HepG2 (cell line): ENCODE measurements at regions not wholly inside any gene's neighbourhood (a gene's known extent, or its start where the extent isn't known, plus 50 kb on each side); places are given as distances from the start of the nearest gene placed in this dataset.

Source experiments
- ATAC-seq: fragments of 200-7000 bp; cut with Tn5 transposase; 3 replicates; pipeline ENCODE4 v1.9.1; 2020; ENCODE audit warnings: mild to moderate bottlenecking, moderate library complexity
- BruUV-seq: library from RNA; stranded (reverse); fragments of 400-500 nt; replicated peaks from 2 replicates; lab custom pipeline; 2021; lab: Mats Ljungman, UMichigan
- CTCF ChIA-PET: fragments of 300-600 bp; formaldehyde crosslinking; extraction: SDS; loops from one replicate; lab custom pipeline; 2021; ENCODE audit warnings: low total read pairs, inconsistent platforms, low intra/inter-chr PET ratio; lab: Yijun Ruan, JAX
- POLR2A ChIA-PET: fragments of 350-600 bp; sonication (Branson Sonifier 250); formaldehyde crosslinking; loops from one replicate; lab custom pipeline; 2020; ENCODE audit warnings: antibody characterized with exemption, inconsistent platforms; lab: Yijun Ruan, JAX
- DNase-seq: peaks from one replicate; pipeline ENCODE4 v3.0.0-alpha.2; 2015; ENCODE audit warnings: low spot score
- FAIRE-seq: peaks from 3 replicates; lab custom pipeline; 2011; peaks lifted over from hg19 to GRCh38; lab: Jason Lieb, UNC
- H2AFZ ChIP-seq: one replicate; pipeline ENCODE4 v1.6.1; 2011; ENCODE audit warnings: low read length, inconsistent platforms
- H3K27ac ChIP-seq: fragments of 300-600 bp; 3 replicates; pipeline ENCODE4 v1.8.0; 2011; ENCODE audit warnings: mixed run types, mild to moderate bottlenecking, mixed read lengths, low read length, inconsistent platforms; ENCODE audit not compliant: insufficient read depth; ENCODE audit errors: extremely low read length
- H3K27me3 ChIP-seq, 2 experiments: fragments of 200-600 bp in 1 of 2; 2 replicates in 1 of 2; 3 replicates in 1 of 2; pipeline versions ENCODE4 v1.6.0 to v1.8.0; 2011; ENCODE audit warnings: low read length in 2 of 2, mild to moderate bottlenecking in 2 of 2, moderate library complexity in 2 of 2, inconsistent platforms in 1 of 2; ENCODE audit not compliant: insufficient read depth in 2 of 2, control insufficient read depth in 1 of 2
- H3K36me3 ChIP-seq, 2 experiments: fragments of 200-600 bp in 1 of 2; replicated peaks in 1 of 2; 2 replicates in 1 of 2; 3 replicates in 1 of 2; pipeline versions ENCODE4 v1.5.1 to v1.8.0; 2011; ENCODE audit warnings: low read length in 2 of 2, inconsistent platforms in 1 of 2; ENCODE audit not compliant: insufficient read depth in 2 of 2, control insufficient read depth in 1 of 2
- H3K4me1 ChIP-seq: 2 replicates; pipeline ENCODE4 v1.5.1; 2012; ENCODE audit warnings: low read length, inconsistent platforms; ENCODE audit not compliant: insufficient read depth
- H3K4me2 ChIP-seq: 2 replicates; pipeline ENCODE4 v1.6.0; 2011; ENCODE audit warnings: low read depth, low read length, inconsistent platforms
- H3K4me3 ChIP-seq, 3 experiments: fragments of 200-600 bp in 1 of 3; sonication (generic), shearing (Covaris generic) in 1 of 3; replicated peaks in 1 of 3; 2 replicates each; pipeline ENCODE4 v1.5.1; 2011 to 2016; ENCODE audit warnings: low read length in 3 of 3, inconsistent platforms in 2 of 3, low read depth in 2 of 3, mild to moderate bottlenecking in 2 of 3, control low read depth in 1 of 3, mixed read lengths in 1 of 3; ENCODE audit not compliant: insufficient read depth in 1 of 3
- H3K79me2 ChIP-seq: one replicate; pipeline ENCODE4 v1.6.1; 2011; ENCODE audit warnings: low read length, inconsistent platforms; ENCODE audit not compliant: insufficient read depth
- H3K9ac ChIP-seq: 2 replicates; pipeline ENCODE4 v1.6.0; 2011; ENCODE audit warnings: mild to moderate bottlenecking, low read depth, low read length, inconsistent platforms; ENCODE audit not compliant: insufficient read depth
- H3K9me3 ChIP-seq: 2 replicates; pipeline ENCODE4 v1.5.1; 2012; ENCODE audit warnings: mild to moderate bottlenecking, low read length
- H4K20me1 ChIP-seq: 2 replicates; pipeline ENCODE4 v1.6.0; 2011; ENCODE audit warnings: inconsistent platforms, mild to moderate bottlenecking, low read length, moderate library complexity; ENCODE audit not compliant: insufficient read depth
- KDM2A ChIP-seq: sonication (generic); formaldehyde crosslinking; IDR thresholded peaks from 2 replicates; pipeline ENCODE4 v1.4.0; 2020; ENCODE audit warnings: low read depth, missing genetic modification reagents, borderline replicate concordance
- KLF16 ChIP-seq, 2 experiments: sonication (generic) in 1 of 2; formaldehyde crosslinking in 1 of 2; IDR thresholded peaks; 2 replicates each; pipeline versions ENCODE4 v1.6.1 to v1.8.0; 2016 to 2023; ENCODE audit warnings: missing genetic modification reagents in 2 of 2, missing compliant biosample characterization in 1 of 2
- MED13 ChIP-seq: sonication (generic); formaldehyde crosslinking; IDR thresholded peaks from 2 replicates; pipeline ENCODE4 v1.5.0; 2020; ENCODE audit warnings: missing genetic modification reagents
- PHF5A ChIP-seq: IDR thresholded peaks from one replicate; pipeline ENCODE4 v1.6.1; 2018; ENCODE audit warnings: low read depth, missing genetic modification reagents; ENCODE audit not compliant: unreplicated experiment
- WGBS: methylation state at CpG from one replicate; pipeline ENCODE4 v1.1.6; 2017; ENCODE audit warnings: low lambda C conversion rate; 5-methylcytosine and 5-hydroxymethylcytosine counted together
- in situ Hi-C: cut with HindIII; loops from 2 replicates; pipeline ENCODE4 v1.10.0; 2017; ENCODE audit warnings: low pct_unique_long_range_greater_than_20kb; ENCODE audit not compliant: extremely low pct_ligation_motif_present
- intact Hi-C: fragments of 100-400 bp; cut with micrococcal nuclease; formaldehyde crosslinking; loops from one replicate; pipeline ENCODE4 v1.10.0; 2022; ENCODE audit not compliant: unreplicated experiment
- TF ChIP-seq, protein P1 (sequence below): sonication (generic); formaldehyde crosslinking; IDR thresholded peaks from 2 replicates; pipeline ENCODE4 v1.9.0; 2021; ENCODE audit warnings: missing genetic modification reagents, mild to moderate bottlenecking, borderline replicate concordance
- TF ChIP-seq, protein P2 (sequence below): sonication (generic); formaldehyde crosslinking; IDR thresholded peaks from 2 replicates; pipeline ENCODE4 v1.4.0; 2020; ENCODE audit warnings: missing genetic modification reagents, mild to moderate bottlenecking, borderline replicate concordance
- TF ChIP-seq, protein P3 (sequence below): sonication (generic); formaldehyde crosslinking; IDR thresholded peaks from 2 replicates; pipeline ENCODE4 v1.4.0; 2020; ENCODE audit warnings: missing genetic modification reagents, mild to moderate bottlenecking, borderline replicate concordance
- TF ChIP-seq, protein P4 (sequence below): sonication (generic); formaldehyde crosslinking; IDR thresholded peaks from 2 replicates; pipeline ENCODE4 v1.5.0; 2020; ENCODE audit warnings: missing genetic modification reagents
- TF ChIP-seq, protein P5 (sequence below): sonication (generic); formaldehyde crosslinking; conservative IDR thresholded peaks from 2 replicates; pipeline ENCODE4 v1.4.0; 2020; ENCODE audit warnings: mild to moderate bottlenecking, missing genetic modification reagents, moderate library complexity
- TF ChIP-seq, protein P6 (sequence below): sonication (generic); formaldehyde crosslinking; IDR thresholded peaks from 2 replicates; pipeline ENCODE4 v1.4.0; 2020; ENCODE audit warnings: missing genetic modification reagents

DNA sequence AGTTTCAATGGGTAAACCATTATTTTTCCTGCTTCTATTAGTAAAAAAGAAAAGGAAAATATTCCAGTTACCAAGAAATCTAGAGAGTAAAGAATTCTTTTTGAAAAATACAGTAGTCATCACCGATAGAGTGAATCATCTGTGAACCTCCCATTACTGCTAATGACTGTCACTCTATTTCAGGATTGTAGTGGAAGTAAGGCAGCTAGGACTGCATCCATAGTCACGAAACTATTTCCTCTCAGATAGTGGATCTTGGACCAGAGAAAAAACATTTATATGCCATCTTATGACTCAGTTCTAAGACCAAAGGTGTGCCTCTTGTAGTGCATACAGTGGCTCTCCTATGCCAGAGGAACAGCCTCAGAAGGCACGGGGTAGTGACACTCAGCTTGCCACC is 173.9 kb upstream of the PLEKHA5 start (continued):
- TF ChIP-seq, protein P1, sequence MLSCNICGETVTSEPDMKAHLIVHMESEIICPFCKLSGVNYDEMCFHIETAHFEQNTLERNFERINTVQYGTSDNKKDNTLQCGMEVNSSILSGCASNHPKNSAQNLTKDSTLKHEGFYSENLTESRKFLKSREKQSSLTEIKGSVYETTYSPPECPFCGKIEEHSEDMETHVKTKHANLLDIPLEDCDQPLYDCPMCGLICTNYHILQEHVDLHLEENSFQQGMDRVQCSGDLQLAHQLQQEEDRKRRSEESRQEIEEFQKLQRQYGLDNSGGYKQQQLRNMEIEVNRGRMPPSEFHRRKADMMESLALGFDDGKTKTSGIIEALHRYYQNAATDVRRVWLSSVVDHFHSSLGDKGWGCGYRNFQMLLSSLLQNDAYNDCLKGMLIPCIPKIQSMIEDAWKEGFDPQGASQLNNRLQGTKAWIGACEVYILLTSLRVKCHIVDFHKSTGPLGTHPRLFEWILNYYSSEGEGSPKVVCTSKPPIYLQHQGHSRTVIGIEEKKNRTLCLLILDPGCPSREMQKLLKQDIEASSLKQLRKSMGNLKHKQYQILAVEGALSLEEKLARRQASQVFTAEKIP (CRISPR knock-in tag) = no peak
- TF ChIP-seq KDM2A (CRISPR knock-in tag) = no peak
- no peak for TF ChIP-seq PHF5A (CRISPR knock-in tag)
- TF ChIP-seq, protein P2, sequence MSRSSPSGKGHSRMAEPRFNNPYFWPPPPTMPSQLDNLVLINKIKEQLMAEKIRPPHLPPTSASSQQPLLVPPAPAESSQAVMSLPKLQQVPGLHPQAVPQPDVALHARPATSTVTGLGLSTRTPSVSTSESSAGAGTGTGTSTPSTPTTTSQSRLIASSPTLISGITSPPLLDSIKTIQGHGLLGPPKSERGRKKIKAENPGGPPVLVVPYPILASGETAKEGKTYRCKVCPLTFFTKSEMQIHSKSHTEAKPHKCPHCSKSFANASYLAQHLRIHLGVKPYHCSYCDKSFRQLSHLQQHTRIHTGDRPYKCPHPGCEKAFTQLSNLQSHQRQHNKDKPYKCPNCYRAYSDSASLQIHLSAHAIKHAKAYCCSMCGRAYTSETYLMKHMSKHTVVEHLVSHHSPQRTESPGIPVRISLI = no peak
- TF ChIP-seq, all 625 proteins: peak for 0

DNA sequence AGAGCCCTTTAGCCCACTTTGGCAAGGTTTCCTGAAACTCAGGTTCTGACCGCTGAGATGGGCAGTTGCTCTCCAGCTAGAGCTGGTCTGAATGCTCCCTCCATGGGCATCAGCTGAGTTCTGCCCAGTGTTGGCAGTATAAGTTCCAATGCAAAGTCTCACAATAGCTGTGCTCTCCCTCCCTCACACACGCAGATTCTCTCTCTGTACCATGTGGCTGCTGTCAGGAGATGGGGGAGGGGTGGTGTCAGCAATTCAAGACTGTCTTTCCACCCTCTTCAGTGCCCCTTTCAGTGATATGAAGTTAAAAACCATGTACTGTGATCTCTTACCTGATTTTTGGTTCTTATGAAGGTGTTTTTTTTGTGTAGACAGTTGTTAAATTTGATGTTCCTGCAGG is 164.3 kb upstream of the PLEKHA5 start:
- 44% methylated on average over 2 of the region's 2 CpGs for WGBS
- no peak for FAIRE-seq
- H3K27ac ChIP-seq = no peak overlapping the region
- no peak overlapping the region for H2AFZ ChIP-seq
- H3K79me2 ChIP-seq = no peaks in the 10 kb centered on the region
- ChIA-PET POLR2A (no interaction called here), CTCF (no interaction called here)
- H3K9me3 ChIP-seq = no peaks in the 10 kb centered on the region
- no peak for DNase-seq
- no TSS peak for BruUV-seq
- H3K4me1 ChIP-seq = no peaks in the 10 kb centered on the region
- H3K4me2 ChIP-seq = no peak overlapping the region
- H3K36me3 ChIP-seq = no peaks in the 10 kb centered on the region
- H4K20me1 ChIP-seq = no peaks in the 10 kb centered on the region
- in situ Hi-C loops = no loop called here
- H3K9ac ChIP-seq = no peak overlapping the region
- H3K4me3 ChIP-seq = no peak overlapping the region
- H3K27me3 ChIP-seq = no peaks in the 10 kb centered on the region; a peak in 1 of 5 replicates
- intact Hi-C loops = no loop called here
- ATAC-seq = no peak
- TF ChIP-seq, protein P3, sequence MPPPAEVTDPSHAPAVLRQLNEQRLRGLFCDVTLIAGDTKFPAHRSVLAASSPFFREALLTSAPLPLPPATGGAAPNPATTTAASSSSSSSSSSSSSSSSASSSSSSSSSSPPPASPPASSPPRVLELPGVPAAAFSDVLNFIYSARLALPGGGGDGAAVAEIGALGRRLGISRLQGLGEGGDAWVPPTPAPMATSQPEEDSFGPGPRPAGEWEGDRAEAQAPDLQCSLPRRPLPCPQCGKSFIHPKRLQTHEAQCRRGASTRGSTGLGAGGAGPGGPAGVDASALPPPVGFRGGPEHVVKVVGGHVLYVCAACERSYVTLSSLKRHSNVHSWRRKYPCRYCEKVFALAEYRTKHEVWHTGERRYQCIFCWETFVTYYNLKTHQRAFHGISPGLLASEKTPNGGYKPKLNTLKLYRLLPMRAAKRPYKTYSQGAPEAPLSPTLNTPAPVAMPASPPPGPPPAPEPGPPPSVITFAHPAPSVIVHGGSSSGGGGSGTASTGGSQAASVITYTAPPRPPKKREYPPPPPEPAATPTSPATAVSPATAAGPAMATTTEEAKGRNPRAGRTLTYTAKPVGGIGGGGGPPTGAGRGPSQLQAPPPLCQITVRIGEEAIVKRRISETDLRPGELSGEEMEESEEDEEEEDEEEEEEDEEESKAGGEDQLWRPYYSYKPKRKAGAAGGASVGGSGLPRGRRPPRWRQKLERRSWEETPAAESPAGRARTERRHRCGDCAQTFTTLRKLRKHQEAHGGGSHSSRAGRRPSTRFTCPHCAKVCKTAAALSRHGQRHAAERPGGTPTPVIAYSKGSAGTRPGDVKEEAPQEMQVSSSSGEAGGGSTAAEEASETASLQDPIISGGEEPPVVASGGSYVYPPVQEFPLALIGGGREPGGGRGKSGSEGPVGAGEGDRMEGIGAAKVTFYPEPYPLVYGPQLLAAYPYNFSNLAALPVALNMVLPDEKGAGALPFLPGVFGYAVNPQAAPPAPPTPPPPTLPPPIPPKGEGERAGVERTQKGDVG (CRISPR knock-in tag) = no peak
- TF ChIP-seq KLF16 (CRISPR knock-in tag; IDR thresholded peaks at IDR 0.05) (no peak), MED13 (no peak)
- TF ChIP-seq, protein P4, sequence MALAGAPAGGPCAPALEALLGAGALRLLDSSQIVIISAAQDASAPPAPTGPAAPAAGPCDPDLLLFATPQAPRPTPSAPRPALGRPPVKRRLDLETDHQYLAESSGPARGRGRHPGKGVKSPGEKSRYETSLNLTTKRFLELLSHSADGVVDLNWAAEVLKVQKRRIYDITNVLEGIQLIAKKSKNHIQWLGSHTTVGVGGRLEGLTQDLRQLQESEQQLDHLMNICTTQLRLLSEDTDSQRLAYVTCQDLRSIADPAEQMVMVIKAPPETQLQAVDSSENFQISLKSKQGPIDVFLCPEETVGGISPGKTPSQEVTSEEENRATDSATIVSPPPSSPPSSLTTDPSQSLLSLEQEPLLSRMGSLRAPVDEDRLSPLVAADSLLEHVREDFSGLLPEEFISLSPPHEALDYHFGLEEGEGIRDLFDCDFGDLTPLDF (CRISPR knock-in tag) = no peak
- TF ChIP-seq, protein P5, sequence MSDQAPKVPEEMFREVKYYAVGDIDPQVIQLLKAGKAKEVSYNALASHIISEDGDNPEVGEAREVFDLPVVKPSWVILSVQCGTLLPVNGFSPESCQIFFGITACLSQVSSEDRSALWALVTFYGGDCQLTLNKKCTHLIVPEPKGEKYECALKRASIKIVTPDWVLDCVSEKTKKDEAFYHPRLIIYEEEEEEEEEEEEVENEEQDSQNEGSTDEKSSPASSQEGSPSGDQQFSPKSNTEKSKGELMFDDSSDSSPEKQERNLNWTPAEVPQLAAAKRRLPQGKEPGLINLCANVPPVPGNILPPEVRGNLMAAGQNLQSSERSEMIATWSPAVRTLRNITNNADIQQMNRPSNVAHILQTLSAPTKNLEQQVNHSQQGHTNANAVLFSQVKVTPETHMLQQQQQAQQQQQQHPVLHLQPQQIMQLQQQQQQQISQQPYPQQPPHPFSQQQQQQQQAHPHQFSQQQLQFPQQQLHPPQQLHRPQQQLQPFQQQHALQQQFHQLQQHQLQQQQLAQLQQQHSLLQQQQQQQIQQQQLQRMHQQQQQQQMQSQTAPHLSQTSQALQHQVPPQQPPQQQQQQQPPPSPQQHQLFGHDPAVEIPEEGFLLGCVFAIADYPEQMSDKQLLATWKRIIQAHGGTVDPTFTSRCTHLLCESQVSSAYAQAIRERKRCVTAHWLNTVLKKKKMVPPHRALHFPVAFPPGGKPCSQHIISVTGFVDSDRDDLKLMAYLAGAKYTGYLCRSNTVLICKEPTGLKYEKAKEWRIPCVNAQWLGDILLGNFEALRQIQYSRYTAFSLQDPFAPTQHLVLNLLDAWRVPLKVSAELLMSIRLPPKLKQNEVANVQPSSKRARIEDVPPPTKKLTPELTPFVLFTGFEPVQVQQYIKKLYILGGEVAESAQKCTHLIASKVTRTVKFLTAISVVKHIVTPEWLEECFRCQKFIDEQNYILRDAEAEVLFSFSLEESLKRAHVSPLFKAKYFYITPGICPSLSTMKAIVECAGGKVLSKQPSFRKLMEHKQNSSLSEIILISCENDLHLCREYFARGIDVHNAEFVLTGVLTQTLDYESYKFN = no peak
- TF ChIP-seq, protein P6, sequence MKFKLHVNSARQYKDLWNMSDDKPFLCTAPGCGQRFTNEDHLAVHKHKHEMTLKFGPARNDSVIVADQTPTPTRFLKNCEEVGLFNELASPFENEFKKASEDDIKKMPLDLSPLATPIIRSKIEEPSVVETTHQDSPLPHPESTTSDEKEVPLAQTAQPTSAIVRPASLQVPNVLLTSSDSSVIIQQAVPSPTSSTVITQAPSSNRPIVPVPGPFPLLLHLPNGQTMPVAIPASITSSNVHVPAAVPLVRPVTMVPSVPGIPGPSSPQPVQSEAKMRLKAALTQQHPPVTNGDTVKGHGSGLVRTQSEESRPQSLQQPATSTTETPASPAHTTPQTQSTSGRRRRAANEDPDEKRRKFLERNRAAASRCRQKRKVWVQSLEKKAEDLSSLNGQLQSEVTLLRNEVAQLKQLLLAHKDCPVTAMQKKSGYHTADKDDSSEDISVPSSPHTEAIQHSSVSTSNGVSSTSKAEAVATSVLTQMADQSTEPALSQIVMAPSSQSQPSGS (CRISPR knock-in tag) = no peak
